ENCODE measurements at regions not wholly inside any gene's neighbourhood (a gene's known extent, or its start where the extent isn't known, plus 50 kb on each side); places are given as distances from the start of the nearest gene placed in this dataset.

GRCh38 chr1:229759037-229759435 is 133.0 kb downstream of the URB2 start:
- H3K4me3 ChIP-seq (ENCODE audit: low read length): no peak overlapping the region
- DNase-seq (ENCODE audit: low read depth): no peak
- TF ChIP-seq, protein P1, sequence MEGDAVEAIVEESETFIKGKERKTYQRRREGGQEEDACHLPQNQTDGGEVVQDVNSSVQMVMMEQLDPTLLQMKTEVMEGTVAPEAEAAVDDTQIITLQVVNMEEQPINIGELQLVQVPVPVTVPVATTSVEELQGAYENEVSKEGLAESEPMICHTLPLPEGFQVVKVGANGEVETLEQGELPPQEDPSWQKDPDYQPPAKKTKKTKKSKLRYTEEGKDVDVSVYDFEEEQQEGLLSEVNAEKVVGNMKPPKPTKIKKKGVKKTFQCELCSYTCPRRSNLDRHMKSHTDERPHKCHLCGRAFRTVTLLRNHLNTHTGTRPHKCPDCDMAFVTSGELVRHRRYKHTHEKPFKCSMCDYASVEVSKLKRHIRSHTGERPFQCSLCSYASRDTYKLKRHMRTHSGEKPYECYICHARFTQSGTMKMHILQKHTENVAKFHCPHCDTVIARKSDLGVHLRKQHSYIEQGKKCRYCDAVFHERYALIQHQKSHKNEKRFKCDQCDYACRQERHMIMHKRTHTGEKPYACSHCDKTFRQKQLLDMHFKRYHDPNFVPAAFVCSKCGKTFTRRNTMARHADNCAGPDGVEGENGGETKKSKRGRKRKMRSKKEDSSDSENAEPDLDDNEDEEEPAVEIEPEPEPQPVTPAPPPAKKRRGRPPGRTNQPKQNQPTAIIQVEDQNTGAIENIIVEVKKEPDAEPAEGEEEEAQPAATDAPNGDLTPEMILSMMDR (IDR thresholded peaks at IDR 0.05; ENCODE audit: insufficient read depth, low read depth, low read length, missing control alignments): no peak

- DNase-seq (ENCODE audit: low read depth): no peak
- TF ChIP-seq, protein P1 (IDR thresholded peaks at IDR 0.05; ENCODE audit: insufficient read depth, low read depth, low read length, missing control alignments): no peak
These were observed 133.5 kb downstream of the URB2 start for GRCh38 chr1:229759586-229759985.

DNA sequence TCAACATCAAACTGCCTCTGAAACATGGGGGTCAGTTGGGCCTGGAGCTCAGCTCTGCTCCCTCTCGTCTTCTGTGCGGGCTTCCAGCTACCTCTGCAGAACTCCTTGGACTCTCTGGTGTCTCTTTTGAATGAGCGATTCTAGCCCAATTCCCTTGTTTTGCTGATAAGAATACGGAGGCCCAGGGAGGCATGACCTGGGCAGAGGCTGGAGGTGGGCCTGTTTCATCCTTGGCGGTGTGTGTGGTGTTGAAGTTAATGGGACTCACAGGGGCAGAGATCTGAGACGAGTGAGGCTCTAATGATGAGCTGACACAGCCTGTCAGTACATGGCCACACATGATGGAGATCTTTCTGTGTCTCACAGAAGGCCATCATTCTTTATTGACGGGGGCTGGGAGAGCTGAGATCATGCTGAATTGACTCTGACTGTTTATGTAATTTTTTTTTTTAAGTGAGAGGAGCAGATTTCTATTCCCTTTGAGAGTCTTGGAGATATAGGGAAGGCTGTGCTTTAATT is 134.5 kb downstream of the URB2 start:
- no peak for DNase-seq (ENCODE audit: low read depth)
- no peak overlapping the region for H3K4me3 ChIP-seq (ENCODE audit: low read length)

More at GRCh38 chr1:229759586-229759985, 133.5 kb downstream of the URB2 start:
- no peak overlapping the region for H3K4me3 ChIP-seq (ENCODE audit: low read length)

DNA sequence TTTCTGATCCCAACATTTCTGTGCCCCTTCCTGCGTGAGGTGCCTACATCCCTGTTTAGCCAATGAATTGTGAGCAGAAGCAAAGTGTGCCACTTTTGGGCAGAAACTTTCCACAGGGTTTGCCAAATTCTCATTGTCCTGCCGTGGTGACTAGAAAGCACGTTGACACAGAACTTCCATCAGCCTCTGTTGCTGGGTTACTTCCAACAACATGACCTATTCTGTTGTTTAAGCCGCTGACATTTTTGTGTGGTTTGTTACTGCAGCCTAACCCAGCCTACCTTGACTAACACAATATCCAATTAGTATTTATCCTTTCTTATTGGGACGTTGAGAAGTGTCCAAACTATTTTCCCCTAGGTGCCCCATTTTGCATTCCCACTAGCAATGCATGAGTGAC is 136.8 kb downstream of the URB2 start:
- DNase-seq (ENCODE audit: low read depth): no peak
- H3K4me3 ChIP-seq (ENCODE audit: low read length): no peak overlapping the region
- TF ChIP-seq, protein P1 (IDR thresholded peaks at IDR 0.05; ENCODE audit: insufficient read depth, low read depth, low read length, missing control alignments): no peak

More for the DNA sequence above, 134.5 kb downstream of the URB2 start:
- TF ChIP-seq, protein P1 (IDR thresholded peaks at IDR 0.05; ENCODE audit: insufficient read depth, low read depth, low read length, missing control alignments): no peak

- DNase-seq (ENCODE audit: low read depth): no peak
- H3K4me3 ChIP-seq (ENCODE audit: low read length): no peak overlapping the region
- TF ChIP-seq, protein P1 (IDR thresholded peaks at IDR 0.05; ENCODE audit: insufficient read depth, low read depth, low read length, missing control alignments): no peak
These were observed 142.2 kb downstream of the URB2 start for GRCh38 chr1:229768232-229768631.

GRCh38 chr1:229769006-229769405 is 143.0 kb downstream of the URB2 start:
- TF ChIP-seq, protein P1 (IDR thresholded peaks at IDR 0.05; ENCODE audit: insufficient read depth, low read depth, low read length, missing control alignments): no peak
- no peak for DNase-seq (ENCODE audit: low read depth)
- H3K4me3 ChIP-seq (ENCODE audit: low read length): no peak overlapping the region

- no peak for DNase-seq (ENCODE audit: low read depth)
- TF ChIP-seq, protein P1 (IDR thresholded peaks at IDR 0.05; ENCODE audit: insufficient read depth, low read depth, low read length, missing control alignments): no peak
- H3K4me3 ChIP-seq (ENCODE audit: low read length): no peak overlapping the region
These were observed 143.8 kb downstream of the URB2 start for GRCh38 chr1:229769809-229770208.
